NCI-H226 (cell line): ENCODE measurements at regions not wholly inside any gene's neighbourhood (a gene's known extent, or its start where the extent isn't known, plus 50 kb on each side); places are given as distances from the start of the nearest gene placed in this dataset.
"Not testable (repeated sequence)": the region's sequence is repeated elsewhere in the genome, so short reads cannot be mapped to it uniquely, and the experiment has no call there.

Experiments
- DNase-seq: peaks from one replicate; pipeline ENCODE4 v3.0.0-alpha.2; 2015

- DNase-seq: no peak
Measured at GRCh38 chr5:44943647-44944046, 134.9 kb downstream of the MRPS30 start.

- DNase-seq: no peak
Measured at GRCh38 chr5:44945743-44946142, 137.0 kb downstream of the MRPS30 start.

- DNase-seq: no peak
Measured at GRCh38 chr5:44949687-44950086, 140.9 kb downstream of the MRPS30 start.

- no peak for DNase-seq
Measured at GRCh38 chr5:44951371-44951770, 142.6 kb downstream of the MRPS30 start.

- DNase-seq: no peak
Measured at GRCh38 chr5:44952376-44952775, 143.6 kb downstream of the MRPS30 start.

- no peak for DNase-seq
Measured at GRCh38 chr5:44953078-44953477, 144.3 kb downstream of the MRPS30 start.

GRCh38 chr5:44958943-44959454, 150.3 kb downstream of the MRPS30 start:
- not testable (repeated sequence) for DNase-seq

GRCh38 chr5:44969825-44970224, 161.1 kb downstream of the MRPS30 start:
- no peak for DNase-seq

- peak; percentile 28 for DNase-seq
Measured at GRCh38 chr5:44970963-44971362, 162.2 kb downstream of the MRPS30 start.

GRCh38 chr5:44974813-44975212, 166.1 kb downstream of the MRPS30 start:
- no peak for DNase-seq

GRCh38 chr5:44981708-44982107, 173.0 kb downstream of the MRPS30 start:
- DNase-seq: no peak

- peak; percentile 10 for DNase-seq
Measured at GRCh38 chr5:44983006-44983405, 174.3 kb downstream of the MRPS30 start.

GRCh38 chr5:44987026-44987425, 178.3 kb downstream of the MRPS30 start:
- peak; percentile 85 for DNase-seq

GRCh38 chr5:44991693-44992092, 182.9 kb downstream of the MRPS30 start:
- DNase-seq: no peak

- DNase-seq: no peak
Measured at GRCh38 chr5:44993286-44993685, 184.5 kb downstream of the MRPS30 start.

- peak; percentile 60 for DNase-seq
Measured at GRCh38 chr5:44997506-44997905, 188.8 kb downstream of the MRPS30 start.

- not testable (repeated sequence) for DNase-seq
Measured at GRCh38 chr5:45007102-45007501, 198.4 kb downstream of the MRPS30 start.

GRCh38 chr5:45017568-45017967, 208.8 kb downstream of the MRPS30 start:
- no peak for DNase-seq

- no peak for DNase-seq
Measured at GRCh38 chr5:45029553-45029952, 220.8 kb downstream of the MRPS30 start.

GRCh38 chr5:45035991-45036390, 227.2 kb downstream of the MRPS30 start:
- no peak for DNase-seq

- DNase-seq: no peak
Measured at GRCh38 chr5:45037927-45038326, 229.2 kb downstream of the MRPS30 start.

- DNase-seq: peak; percentile 11
Measured at GRCh38 chr5:45038366-45038987, 229.7 kb downstream of the MRPS30 start.

- no peak for DNase-seq
Measured at GRCh38 chr5:45042283-45042682, 233.5 kb downstream of the MRPS30 start.

- no peak for DNase-seq
Measured at GRCh38 chr5:45057564-45057963, 248.8 kb downstream of the MRPS30 start.

- DNase-seq: no peak
Measured at GRCh38 chr5:45060724-45061123, 252.0 kb downstream of the MRPS30 start.
